H1 (cell line): ENCODE measurements at regions not wholly inside any gene's neighbourhood (a gene's known extent, or its start where the extent isn't known, plus 50 kb on each side); places are given as distances from the start of the nearest gene placed in this dataset.

Experiments used
- CTCF ChIA-PET: fragments of 300-600 bp; sonication (Branson Sonifier 250); formaldehyde crosslinking; loops from one replicate; lab custom pipeline; 2021; ENCODE audit not compliant: partially characterized antibody; lab: Charles Lee
- POLR2A ChIA-PET: fragments of 300-600 bp; sonication (Branson Sonifier 250); formaldehyde crosslinking; loops from one replicate; lab custom pipeline; 2021; ENCODE audit warnings: inconsistent platforms; ENCODE audit not compliant: partially characterized antibody; lab: Charles Lee
- DNase-seq, 2 experiments: peaks; one replicate each; pipeline versions ENCODE4 v3.0.0 to v3.0.0-alpha.2; 2010 to 2022; ENCODE audit warnings: low spot score in 2 of 2, low read depth in 1 of 2, mixed read lengths in 1 of 2
- FAIRE-seq: peaks from 2 replicates; lab custom pipeline; 2011; peaks lifted over from hg19 to GRCh38; lab: Jason Lieb, UNC
- H2AFZ ChIP-seq: 2 replicates; pipeline ENCODE4 v1.8.1; 2012; ENCODE audit warnings: low read length, inconsistent platforms
- H2AK5ac ChIP-seq: 2 replicates; pipeline ENCODE4 v1.6.1; 2013; ENCODE audit warnings: low read depth, low read length
- H2BK120ac ChIP-seq: replicated peaks from 2 replicates; pipeline ENCODE3; 2013; ENCODE audit warnings: low read depth, low read length, inconsistent platforms
- H2BK12ac ChIP-seq: 2 replicates; pipeline ENCODE4 v1.6.1; 2013; ENCODE audit warnings: low read depth, low read length
- H2BK15ac ChIP-seq: 2 replicates; pipeline ENCODE4 v1.6.1; 2013; ENCODE audit warnings: low read length
- H2BK20ac ChIP-seq: 2 replicates; pipeline ENCODE4 v1.6.1; 2013; ENCODE audit warnings: low read length
- H2BK5ac ChIP-seq: 2 replicates; pipeline ENCODE4 v1.6.1; 2013; ENCODE audit warnings: low read depth, low read length
- H3K14ac ChIP-seq: 2 replicates; pipeline ENCODE4 v1.6.1; 2013; ENCODE audit warnings: inconsistent platforms; ENCODE audit not compliant: insufficient read length
- H3K18ac ChIP-seq: 2 replicates; pipeline ENCODE4 v1.6.1; 2013; ENCODE audit warnings: low read length; ENCODE audit errors: extremely low read depth
- H3K23ac ChIP-seq: 2 replicates; pipeline ENCODE4 v1.6.1; 2013; ENCODE audit warnings: inconsistent platforms; ENCODE audit not compliant: insufficient read length
- H3K23me2 ChIP-seq: 2 replicates; pipeline ENCODE4 v1.6.1; 2013; ENCODE audit warnings: low read depth, low read length
- H3K27ac ChIP-seq: 2 replicates; pipeline ENCODE4 v1.6.1; 2011; ENCODE audit warnings: low read depth, low read length, inconsistent platforms
- H3K27me3 ChIP-seq, 4 experiments: replicated peaks in 1 of 4; 1 replicate in 1 of 4; 2 replicates in 3 of 4; pipeline versions ENCODE4 v1.6.1 to v1.8.1; 2011 to 2013; ENCODE audit warnings: low read length in 3 of 4, mild to moderate bottlenecking in 3 of 4, inconsistent platforms in 2 of 4, mixed read lengths in 2 of 4, moderate library complexity in 1 of 4; ENCODE audit not compliant: control insufficient read depth in 3 of 4, insufficient read depth in 3 of 4; ENCODE audit errors: extremely low read depth in 1 of 4
- H3K36me3 ChIP-seq, 4 experiments: 2 replicates each; pipeline versions ENCODE4 v1.6.1 to v1.8.1; 2011 to 2013; ENCODE audit warnings: mild to moderate bottlenecking in 4 of 4, low read length in 3 of 4, moderate library complexity in 2 of 4, control low read depth in 1 of 4, inconsistent platforms in 1 of 4; ENCODE audit not compliant: insufficient read depth in 4 of 4, control insufficient read depth in 2 of 4
- H3K4ac ChIP-seq: replicated peaks from 2 replicates; pipeline ENCODE3; 2013; ENCODE audit warnings: low read length, low read depth, mixed read lengths, inconsistent platforms; ENCODE audit not compliant: insufficient read length
- H3K4me1 ChIP-seq, 4 experiments: replicated peaks in 1 of 4; 1 replicate in 1 of 4; 2 replicates in 3 of 4; pipeline versions ENCODE4 v1.6.1 to v1.8.1; 2011 to 2013; ENCODE audit warnings: low read length in 3 of 4, inconsistent platforms in 2 of 4, mixed read lengths in 1 of 4; ENCODE audit not compliant: insufficient read depth in 4 of 4, control insufficient read depth in 3 of 4
- H3K4me2 ChIP-seq, 2 experiments: 2 replicates each; pipeline versions ENCODE4 v1.6.1 to v1.8.1; 2011 to 2013; ENCODE audit warnings: low read depth in 2 of 2, low read length in 2 of 2, control low read depth in 1 of 2, inconsistent platforms in 1 of 2, mild to moderate bottlenecking in 1 of 2; ENCODE audit not compliant: insufficient read depth in 1 of 2
- H3K4me3 ChIP-seq, 4 experiments: fragments of 200-600, 300-600 bp in 1 of 4; sonication (generic), shearing (Covaris generic), sonication (Bioruptor Twin) in 1 of 4; 2 replicates each; pipeline versions ENCODE4 v1.5.1 to v1.8.1; 2011 to 2016; ENCODE audit warnings: low read length in 4 of 4, low read depth in 3 of 4, control low read depth in 2 of 4, inconsistent platforms in 2 of 4, mild to moderate bottlenecking in 2 of 4, mixed read lengths in 1 of 4, moderate library complexity in 1 of 4; ENCODE audit not compliant: insufficient read depth in 2 of 4; ENCODE audit errors: extremely low read depth in 1 of 4
- H3K56ac ChIP-seq: replicated peaks from 2 replicates; pipeline ENCODE3; 2013; ENCODE audit warnings: low read depth, mild to moderate bottlenecking, mixed read lengths, low read length, inconsistent platforms; ENCODE audit not compliant: insufficient read length
- H3K79me1 ChIP-seq: 2 replicates; pipeline ENCODE4 v1.6.1; 2013; ENCODE audit warnings: low read depth, low read length, control low read depth
- H3K79me2 ChIP-seq, 2 experiments: 2 replicates each; pipeline versions ENCODE4 v1.6.1 to v1.8.1; 2012 to 2013; ENCODE audit warnings: low read length in 2 of 2, mild to moderate bottlenecking in 2 of 2, inconsistent platforms in 1 of 2; ENCODE audit not compliant: insufficient read depth in 2 of 2, control insufficient read depth in 1 of 2
- H3K9ac ChIP-seq, 4 experiments: replicated peaks in 1 of 4; 1 replicate in 1 of 4; 2 replicates in 3 of 4; pipeline versions ENCODE4 v1.6.1 to v1.8.1; 2011 to 2013; ENCODE audit warnings: low read depth in 3 of 4, low read length in 3 of 4, control low read depth in 2 of 4, mild to moderate bottlenecking in 2 of 4, moderate library complexity in 2 of 4, inconsistent platforms in 1 of 4; ENCODE audit errors: extremely low read depth in 1 of 4
- H3K9me3 ChIP-seq, 2 experiments: 2 replicates each; pipeline versions ENCODE4 v1.6.1 to v1.8.1; 2012 to 2013; ENCODE audit warnings: mild to moderate bottlenecking in 2 of 2, moderate library complexity in 2 of 2, control low read depth in 1 of 2, inconsistent platforms in 1 of 2, low read depth in 1 of 2, low read length in 1 of 2, mixed read lengths in 1 of 2; ENCODE audit not compliant: insufficient read depth in 2 of 2
- H4K20me1 ChIP-seq, 2 experiments: replicated peaks in 1 of 2; 2 replicates each; pipeline versions ENCODE3 to v1.8.1; 2011 to 2013; ENCODE audit warnings: inconsistent platforms in 2 of 2, low read length in 2 of 2, mild to moderate bottlenecking in 1 of 2; ENCODE audit not compliant: insufficient read depth in 2 of 2, control insufficient read depth in 1 of 2
- H4K5ac ChIP-seq: 2 replicates; pipeline ENCODE4 v1.6.1; 2013; ENCODE audit warnings: low read length, low read depth, mixed read lengths, inconsistent platforms; ENCODE audit not compliant: insufficient read length
- H4K8ac ChIP-seq: 2 replicates; pipeline ENCODE4 v1.8.0; 2013; ENCODE audit warnings: mild to moderate bottlenecking, moderate library complexity, low read length, inconsistent platforms; ENCODE audit not compliant: insufficient read depth; ENCODE audit errors: extremely low read depth
- H4K91ac ChIP-seq: replicated peaks from 2 replicates; pipeline ENCODE3; 2013; ENCODE audit warnings: low read length, mixed read lengths, inconsistent platforms; ENCODE audit not compliant: insufficient read length
- ASH2L ChIP-seq: fragments of 200-600, 300-600 bp; sonication (generic); IDR thresholded peaks from one replicate; pipeline ENCODE4 v1.7.1; 2017; ENCODE audit warnings: low read length
- EP300 ChIP-seq, 2 experiments: IDR thresholded peaks; 1 replicate in 1 of 2; 2 replicates in 1 of 2; pipeline ENCODE4 v1.6.1; 2011 to 2012; ENCODE audit warnings: low read depth in 2 of 2, low read length in 2 of 2, mild to moderate bottlenecking in 2 of 2, borderline replicate concordance in 1 of 2, inconsistent platforms in 1 of 2, moderate library complexity in 1 of 2
- GTF2F1 ChIP-seq: IDR thresholded peaks from 2 replicates; pipeline ENCODE4 v1.6.1; 2012; ENCODE audit warnings: low read depth, low read length, improper control_type of control experiment, borderline replicate concordance
- MAFK ChIP-seq: IDR thresholded peaks from 2 replicates; pipeline ENCODE4 v1.6.1; 2012; ENCODE audit warnings: low read depth, mild to moderate bottlenecking, improper control_type of control experiment, low read length
- NANOG ChIP-seq: IDR thresholded peaks from 2 replicates; pipeline ENCODE4 v1.6.1; 2011; ENCODE audit warnings: low read length, low read depth, mild to moderate bottlenecking, inconsistent platforms; ENCODE audit not compliant: insufficient read depth, poor library complexity, severe bottlenecking
- PHF8 ChIP-seq: fragments of 200-600 bp; sonication (generic); conservative IDR thresholded peaks from 2 replicates; pipeline ENCODE4 v1.7.1; 2012; ENCODE audit warnings: low read depth, mild to moderate bottlenecking, inconsistent platforms, low read length, moderate library complexity
- POU5F1 ChIP-seq: IDR thresholded peaks from 2 replicates; pipeline ENCODE4 v1.6.1; 2011; ENCODE audit warnings: low read depth, mild to moderate bottlenecking, low read length, moderate library complexity
- RAD21 ChIP-seq, 2 experiments: IDR thresholded peaks in 1 of 2; conservative IDR thresholded peaks in 1 of 2; 2 replicates each; pipeline ENCODE4 v1.6.1; 2011; ENCODE audit warnings: low read depth in 2 of 2, low read length in 2 of 2, improper control_type of control experiment in 1 of 2, inconsistent platforms in 1 of 2, mild to moderate bottlenecking in 1 of 2, moderate library complexity in 1 of 2
- RNF2 ChIP-seq: fragments of 200-900, 300-1000 bp; sonication (generic); IDR thresholded peaks from 2 replicates; pipeline ENCODE4 v1.7.1; 2016; ENCODE audit warnings: borderline replicate concordance, low read depth, mild to moderate bottlenecking, antibody characterized with exemption, low read length; ENCODE audit not compliant: poor library complexity, severe bottlenecking; ENCODE audit errors: missing control alignments
- SAP30 ChIP-seq: fragments of 300-600 bp; sonication (generic); IDR thresholded peaks from 2 replicates; pipeline ENCODE4 v1.7.1; 2012; ENCODE audit warnings: low read length, moderate library complexity, mild to moderate bottlenecking, inconsistent platforms; ENCODE audit not compliant: insufficient read depth, insufficient replicate concordance
- SIN3A ChIP-seq, 2 experiments: IDR thresholded peaks in 1 of 2; conservative IDR thresholded peaks in 1 of 2; 2 replicates each; pipeline ENCODE4 v1.6.1; 2011 to 2012; ENCODE audit warnings: low read length in 2 of 2, improper control_type of control experiment in 1 of 2, low read depth in 1 of 2, mild to moderate bottlenecking in 1 of 2
- SP2 ChIP-seq: IDR thresholded peaks from 2 replicates; pipeline ENCODE4 v1.6.1; 2012; ENCODE audit warnings: mild to moderate bottlenecking, low read length, inconsistent platforms
- TEAD4 ChIP-seq: IDR thresholded peaks from 2 replicates; pipeline ENCODE4 v1.6.1; 2012; ENCODE audit warnings: low read depth, low read length, inconsistent platforms, mixed read lengths
- YY1 ChIP-seq: IDR thresholded peaks from 2 replicates; pipeline ENCODE4 v1.6.1; 2011; ENCODE audit warnings: low read depth, mild to moderate bottlenecking, low read length
- WGBS, 2 experiments: shearing (Covaris generic) in 1 of 2; methylation state at CpG; one replicate each; pipeline versions ENCODE4 v1.1.6 to v1.1.7; 2013 to 2015; ENCODE audit warnings: low lambda C conversion rate in 2 of 2, mixed read lengths in 2 of 2, inconsistent platforms in 1 of 2, low coverage in 1 of 2, missing lambda C conversion rate in 1 of 2; ENCODE audit not compliant: insufficient replicate concordance in 2 of 2, insufficient coverage in 1 of 2, insufficient read length in 1 of 2; ENCODE audit errors: extremely low coverage in 1 of 2, missing lambda C conversion rate in 1 of 2; 5-methylcytosine and 5-hydroxymethylcytosine counted together

- no peak overlapping the region for H2BK5ac ChIP-seq
- H3K23me2 ChIP-seq, result no peaks in the 10 kb centered on the region; the same call in 1 of the 2 replicates
- H4K20me1 ChIP-seq, result peaks cover 0 to under 1% of the 10 kb centered on the region in 2 experiments
- H3K27ac ChIP-seq, result no peak overlapping the region
- no peak overlapping the region for H3K14ac ChIP-seq
- H3K18ac ChIP-seq, result no peak overlapping the region
- ChIA-PET POLR2A (no interaction called here), CTCF (no interaction called here)
- no peak overlapping the region for H4K5ac ChIP-seq
- H2AFZ ChIP-seq, result no peak overlapping the region
- no peak overlapping the region for H4K91ac ChIP-seq
- no peaks in the 10 kb centered on the region for H3K79me2 ChIP-seq
- H3K4ac ChIP-seq, result no peak overlapping the region
- no peak overlapping the region for H3K4me2 ChIP-seq
- H3K27me3 ChIP-seq, result no peaks in the 10 kb centered on the region
- no peak overlapping the region for H2AK5ac ChIP-seq
- H4K8ac ChIP-seq, result no peak overlapping the region
- no peak overlapping the region for H3K23ac ChIP-seq
- H2BK20ac ChIP-seq, result no peak overlapping the region
- no peak overlapping the region for H2BK15ac ChIP-seq
- H3K4me3 ChIP-seq, result no peak overlapping the region
- 86% methylated on average over 15 of the region's 15 CpGs; no CpG with 5 or more reads in 1 of the 2 experiments for WGBS, 2 experiments
- no peaks in the 10 kb centered on the region; a peak in 2 of 7 replicates for H3K4me1 ChIP-seq
- H3K56ac ChIP-seq, result no peak overlapping the region
- FAIRE-seq (no peak), DNase-seq (no peak)
- no peak overlapping the region for H3K9ac ChIP-seq
- H3K79me1 ChIP-seq, result no peaks in the 10 kb centered on the region
- H3K36me3 ChIP-seq, result no peaks in the 10 kb centered on the region
- H2BK120ac ChIP-seq, result no peak overlapping the region
- no peak overlapping the region for H2BK12ac ChIP-seq
- no peaks in the 10 kb centered on the region for H3K9me3 ChIP-seq
- TF ChIP-seq GTF2F1 (no peak), SP2 (no peak), YY1 (no peak), NANOG (no peak), MAFK (no peak), POU5F1 (no peak), SAP30 (no peak), EP300 (IDR thresholded peaks at IDR 0.05; ENCODE audit: borderline replicate concordance in 1 of 2, low read depth in 2 of 2, low read length in 2 of 2) (no peak), TEAD4 (no peak), PHF8 (no peak), RAD21 (IDR thresholded peaks at IDR 0.05 in 1 of 2, conservative IDR thresholded peaks at IDR 0.05 in 1 of 2; ENCODE audit: low read depth in 2 of 2, low read length in 2 of 2) (no peak), SIN3A (conservative IDR thresholded peaks at IDR 0.05 in 1 of 2, IDR thresholded peaks at IDR 0.05 in 1 of 2; ENCODE audit: low read depth in 1 of 2, low read length in 2 of 2) (no peak), RNF2 (no peak), ASH2L (no peak)
Measured at GRCh38 chr2:239728751-239729150, 296.4 kb downstream of the NDUFA10 start.
